KOPT-K1 (cell line): ENCODE measurements at regions not wholly inside any gene's neighbourhood (a gene's known extent, or its start where the extent isn't known, plus 50 kb on each side); places are given as distances from the start of the nearest gene placed in this dataset.

ENCODE experiments used
- H3K27ac ChIP-seq: fragments of 200-600 bp; sonication (generic); 2 replicates; pipeline ENCODE4 v1.5.1; 2016; ENCODE audit warnings: antibody characterized with exemption, mild to moderate bottlenecking, low read depth, low read length; ENCODE audit not compliant: poor library complexity, severe bottlenecking
- H3K36me3 ChIP-seq: fragments of 200-600 bp; sonication (generic); 2 replicates; pipeline ENCODE4 v1.5.1; 2017; ENCODE audit warnings: antibody characterized with exemption, mild to moderate bottlenecking, low read length, moderate library complexity; ENCODE audit not compliant: insufficient read depth
- H3K9me3 ChIP-seq: fragments of 200-600 bp; sonication (generic); 2 replicates; pipeline ENCODE4 v1.5.1; 2017; ENCODE audit warnings: antibody characterized with exemption, low read length, mild to moderate bottlenecking; ENCODE audit not compliant: insufficient read depth, poor library complexity, severe bottlenecking

DNA sequence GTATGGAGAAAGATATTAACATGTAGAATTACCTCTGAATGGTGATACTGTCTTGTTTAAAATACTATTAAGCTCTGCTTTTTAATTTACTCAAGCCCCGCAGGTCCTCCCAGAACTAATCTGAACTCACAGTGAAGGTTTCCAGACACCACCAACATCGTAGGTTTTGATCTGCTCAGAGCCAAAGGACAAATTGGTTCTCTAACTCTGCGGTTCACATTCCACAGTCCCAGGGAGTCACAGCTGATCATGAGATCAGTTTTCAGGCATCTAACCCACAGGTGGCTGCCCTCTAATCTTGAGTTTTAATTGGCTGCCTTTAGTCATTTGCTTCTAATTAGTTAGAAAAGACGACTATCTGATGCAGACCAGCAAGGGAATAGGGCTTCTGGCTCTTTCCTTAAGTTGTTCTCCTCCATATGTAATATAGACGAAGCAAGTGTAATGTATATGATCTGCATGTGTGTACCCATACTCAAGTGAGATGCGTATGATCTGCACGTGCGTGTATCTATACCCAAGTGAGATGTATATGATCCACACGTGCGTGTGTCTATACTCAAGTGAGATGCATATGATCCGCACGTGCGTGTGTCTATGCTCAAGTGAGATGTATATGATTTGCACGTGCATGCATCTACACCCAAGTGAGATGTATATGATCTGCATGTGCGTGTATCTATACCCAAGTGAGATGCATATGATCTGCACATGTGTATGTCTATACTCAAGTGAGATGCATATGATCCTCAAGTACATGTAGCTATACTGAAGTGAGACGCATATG is 331.5 kb upstream of the NPVF start:
- Histone ChIP-seq H3K36me3 (no peaks in the 10 kb centered on the region), H3K9me3 (no peaks in the 10 kb centered on the region)

DNA sequence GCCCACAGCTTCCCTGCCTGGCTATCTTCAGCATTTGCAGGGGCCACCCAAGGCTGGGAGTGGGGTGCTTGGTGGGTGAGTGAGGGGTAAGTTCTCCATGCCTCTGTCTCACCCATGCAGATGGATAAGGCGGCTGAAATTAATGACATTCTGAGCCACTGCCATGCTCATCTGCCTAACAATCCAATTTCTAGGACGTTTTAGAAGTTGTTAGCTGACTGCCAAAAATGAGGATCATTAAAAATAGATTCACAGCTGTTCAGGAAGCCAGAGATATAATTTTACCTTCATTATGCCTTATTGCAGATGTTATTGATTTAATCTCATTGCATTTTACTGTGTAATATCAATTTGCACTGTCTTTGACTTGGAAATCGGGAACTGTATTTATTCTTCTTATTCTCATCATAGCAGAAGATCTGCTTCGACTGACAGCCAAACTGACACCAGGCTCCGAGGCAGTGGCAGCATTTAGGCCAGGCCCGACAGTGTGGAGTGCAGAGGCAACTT is 334.4 kb upstream of the NPVF start:
- no peaks in the 10 kb centered on the region for H3K9me3 ChIP-seq
- H3K36me3 ChIP-seq = no peaks in the 10 kb centered on the region
- H3K27ac ChIP-seq = no peak overlapping the region

More for the DNA sequence above, 331.5 kb upstream of the NPVF start:
- no peak overlapping the region for H3K27ac ChIP-seq

DNA sequence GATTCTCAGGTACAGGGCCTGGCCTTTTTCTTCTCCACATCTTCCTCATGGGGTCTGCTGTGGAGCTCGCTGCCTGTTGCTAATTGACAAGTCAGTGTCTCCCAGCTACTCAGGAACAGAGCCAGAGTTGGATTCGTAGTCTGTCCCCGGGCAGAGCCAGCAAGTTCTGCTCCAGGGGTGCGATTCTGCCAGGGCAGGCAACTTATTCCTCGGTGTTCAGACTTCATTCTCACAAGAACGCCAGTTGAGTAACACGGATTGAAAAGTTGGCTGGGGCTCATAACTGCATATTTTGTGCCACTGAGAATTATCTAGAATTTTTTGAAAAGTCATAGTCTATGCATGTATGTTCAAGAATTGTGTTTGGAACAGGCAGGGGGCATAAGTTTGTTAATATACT is 336.7 kb upstream of the NPVF start:
- H3K27ac ChIP-seq = no peak overlapping the region
- H3K36me3 ChIP-seq = no peaks in the 10 kb centered on the region

DNA sequence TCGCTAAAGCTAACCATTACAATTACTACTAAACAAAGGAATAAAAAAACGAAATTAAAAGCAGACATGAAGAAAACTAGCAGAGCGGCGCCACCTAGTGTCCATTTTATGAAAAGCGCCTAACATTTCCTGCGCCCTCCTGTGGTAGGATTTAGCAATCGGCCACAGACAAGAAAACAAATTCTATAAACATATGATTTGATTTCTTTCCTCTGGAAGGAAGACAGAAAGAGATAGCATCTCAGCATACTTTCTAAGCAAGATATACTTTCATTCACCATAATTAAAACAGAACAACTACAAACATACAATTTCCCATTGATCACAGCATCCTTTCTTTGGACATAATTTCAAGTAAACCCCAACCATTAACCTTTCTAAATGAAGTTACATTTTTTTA is 337.7 kb upstream of the NPVF start:
- Histone ChIP-seq H3K27ac (no peak overlapping the region), H3K36me3 (no peaks in the 10 kb centered on the region), H3K9me3 (no peaks in the 10 kb centered on the region)

More for the DNA sequence above, 336.7 kb upstream of the NPVF start:
- H3K9me3 ChIP-seq = no peaks in the 10 kb centered on the region

DNA sequence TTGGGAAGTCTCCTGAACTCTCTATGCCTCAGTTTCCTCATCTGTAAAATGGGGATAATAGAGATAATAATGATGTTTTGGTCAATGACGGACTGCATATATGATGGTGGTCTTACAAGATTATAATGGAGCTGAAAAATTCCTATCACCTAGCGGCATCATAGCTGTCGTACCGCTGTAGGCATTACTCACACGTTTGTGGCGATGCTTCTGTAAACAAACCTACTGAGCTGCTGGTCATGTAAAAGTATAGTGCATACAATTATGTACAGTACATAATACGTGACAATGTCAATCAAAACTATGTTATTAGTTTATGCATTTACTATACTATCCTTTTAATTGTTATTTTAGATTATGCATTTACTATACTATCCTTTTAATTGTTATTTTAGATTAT is 339.1 kb upstream of the NPVF start:
- H3K27ac ChIP-seq = no peak overlapping the region
- H3K36me3 ChIP-seq = no peaks in the 10 kb centered on the region
- no peaks in the 10 kb centered on the region for H3K9me3 ChIP-seq

DNA sequence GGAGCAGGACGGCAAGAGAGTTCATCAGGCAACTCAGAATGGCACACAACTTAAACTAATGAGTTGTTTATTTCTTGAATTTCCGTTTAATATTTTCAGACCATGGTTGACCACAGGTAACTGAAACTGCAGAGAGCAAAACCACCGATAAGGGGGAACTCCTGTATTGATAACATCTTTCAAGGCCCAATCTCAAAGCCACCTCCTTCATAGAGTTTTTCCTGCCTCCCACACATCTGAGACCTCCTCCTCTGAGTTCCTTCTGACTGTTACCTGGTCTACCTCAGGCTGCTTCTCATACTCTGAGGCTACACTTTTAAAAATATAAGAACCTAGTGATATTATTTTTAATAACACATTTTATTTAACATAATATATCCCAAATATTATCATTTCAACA is 341.5 kb upstream of the NPVF start:
- H3K9me3 ChIP-seq = no peaks in the 10 kb centered on the region
- H3K27ac ChIP-seq = no peak overlapping the region
- no peaks in the 10 kb centered on the region for H3K36me3 ChIP-seq

DNA sequence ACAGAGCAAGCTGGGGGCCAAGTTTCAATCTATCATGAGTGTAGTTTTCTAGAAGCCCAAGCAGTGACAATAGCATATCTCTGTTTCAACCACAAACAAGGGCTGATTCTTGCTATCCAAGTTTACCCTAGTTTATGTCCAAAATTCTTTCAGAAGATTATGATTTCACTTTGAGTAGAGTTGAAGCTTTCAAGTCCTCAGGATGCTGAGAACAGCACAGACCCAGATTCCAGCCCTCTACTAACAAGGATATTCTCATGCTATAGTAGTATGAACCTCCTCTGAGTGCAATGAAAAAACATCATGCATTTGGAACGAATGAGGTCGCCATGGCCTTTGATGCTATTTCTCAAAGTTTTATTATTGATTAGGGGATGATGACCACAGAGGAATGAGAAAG is 344.1 kb upstream of the NPVF start:
- Histone ChIP-seq H3K36me3 (no peaks in the 10 kb centered on the region), H3K27ac (no peak overlapping the region), H3K9me3 (no peaks in the 10 kb centered on the region)

DNA sequence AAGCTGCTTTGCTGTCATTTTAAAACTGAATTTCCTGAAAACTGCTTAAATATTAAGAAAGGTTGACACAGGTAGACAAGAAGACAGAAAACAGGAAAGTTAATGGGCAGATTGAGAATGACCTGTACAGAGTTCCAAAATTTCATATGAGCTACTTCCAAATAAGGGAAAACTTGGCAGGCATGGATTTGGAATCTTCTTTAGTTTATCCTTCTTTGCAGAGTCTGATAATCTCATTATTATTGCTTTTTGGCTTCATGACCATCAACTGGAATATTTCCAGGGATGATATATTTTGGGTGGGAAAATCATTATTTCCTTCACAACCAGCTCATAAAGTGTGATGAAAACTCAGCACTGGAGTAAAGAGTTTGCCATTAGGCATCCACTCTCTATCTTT is 346.5 kb upstream of the NPVF start:
- Histone ChIP-seq H3K9me3 (no peaks in the 10 kb centered on the region), H3K36me3 (no peaks in the 10 kb centered on the region), H3K27ac (no peak overlapping the region)

DNA sequence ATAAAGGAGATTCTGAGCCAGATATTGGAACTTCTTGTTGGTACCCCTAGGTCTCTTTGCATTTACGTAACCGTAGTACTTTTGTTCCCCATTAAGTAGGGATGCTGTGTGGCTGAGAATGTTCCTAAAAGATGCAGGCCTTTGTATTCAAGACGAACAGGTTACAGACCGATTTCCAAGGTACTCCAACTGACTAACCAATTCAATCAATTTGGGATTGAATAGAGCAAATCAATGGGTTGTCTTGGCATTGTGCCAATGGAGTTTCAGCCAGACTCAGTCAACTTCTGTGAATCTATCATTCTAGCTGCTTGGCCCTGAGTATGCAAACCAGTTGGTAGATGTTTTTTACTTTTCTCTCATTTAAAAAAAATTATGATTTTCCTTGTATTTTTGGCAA is 347.3 kb upstream of the NPVF start:
- H3K27ac ChIP-seq = no peak overlapping the region
- H3K36me3 ChIP-seq = no peaks in the 10 kb centered on the region
- H3K9me3 ChIP-seq = no peaks in the 10 kb centered on the region

DNA sequence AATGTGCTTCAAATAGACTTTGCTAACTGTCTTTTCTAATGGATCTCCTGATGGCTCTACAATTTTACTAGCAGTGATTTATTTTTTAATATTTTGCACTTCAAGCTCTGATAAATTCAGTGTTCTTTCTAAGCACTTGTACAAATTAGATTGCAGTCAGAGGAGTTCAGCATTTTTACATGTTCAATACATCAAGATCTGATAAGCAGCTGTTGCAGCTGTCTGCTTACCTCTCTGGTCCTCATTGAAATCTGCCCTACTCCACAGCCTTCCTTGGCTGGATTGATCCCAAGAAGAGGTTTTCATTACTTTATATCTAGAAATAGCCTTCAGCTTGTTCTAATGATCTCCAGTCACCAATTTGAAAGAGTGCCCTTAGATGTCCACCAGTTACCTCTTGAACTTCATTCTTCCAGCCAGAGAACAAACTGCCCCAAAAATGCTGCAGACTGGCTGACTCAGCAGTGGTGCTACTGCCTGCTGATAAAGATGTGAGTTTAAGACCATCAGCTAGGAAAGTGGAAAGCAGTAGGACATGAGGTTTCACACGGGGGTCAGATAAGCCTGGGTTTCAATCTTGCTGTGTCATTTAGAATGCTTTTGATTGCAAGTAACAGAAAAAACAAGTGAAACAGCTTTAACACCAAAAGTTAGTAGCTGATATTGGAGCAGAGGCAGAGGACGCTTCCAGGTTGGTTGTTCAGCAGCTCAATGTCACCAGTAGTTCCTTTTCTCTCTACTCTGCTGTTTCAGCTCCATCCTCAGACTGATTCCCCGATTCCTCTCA is 350.9 kb upstream of the NPVF start:
- Histone ChIP-seq H3K9me3 (no peaks in the 10 kb centered on the region), H3K36me3 (no peaks in the 10 kb centered on the region), H3K27ac (no peak overlapping the region)

DNA sequence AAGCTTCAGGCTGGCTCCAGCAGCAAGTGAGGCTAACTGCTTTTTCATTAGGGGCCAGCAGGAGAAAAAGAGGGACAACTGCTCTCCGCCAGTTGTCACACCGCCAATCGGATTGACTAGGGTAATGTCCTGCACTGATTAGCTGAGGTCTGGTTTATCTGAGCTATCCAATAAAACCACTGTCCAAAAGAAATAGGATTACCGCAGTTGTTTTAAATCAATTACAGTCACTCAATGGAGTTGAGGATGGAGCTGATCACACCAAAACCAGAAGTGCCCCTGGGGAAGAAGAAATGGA is 351.4 kb upstream of the NPVF start:
- Histone ChIP-seq H3K36me3 (no peaks in the 10 kb centered on the region), H3K9me3 (no peaks in the 10 kb centered on the region), H3K27ac (no peak overlapping the region)

DNA sequence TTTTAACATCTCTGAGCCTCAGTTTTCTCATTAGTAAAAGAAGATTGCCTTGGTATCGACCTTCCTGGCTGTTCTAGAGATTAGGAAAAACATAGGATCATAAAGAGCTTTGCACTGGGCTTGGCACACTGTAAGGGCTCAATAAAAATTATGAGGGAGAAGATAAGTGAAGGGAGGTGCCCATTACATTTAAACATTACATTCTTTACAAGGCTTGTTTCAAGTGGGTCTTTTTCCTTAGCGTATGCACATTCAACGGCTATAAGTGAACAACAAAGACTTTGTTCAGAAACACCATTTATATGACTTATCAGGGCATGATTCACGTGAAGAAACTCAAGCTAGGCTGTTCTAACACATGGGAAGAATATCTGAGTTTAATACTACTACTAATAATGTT is 351.9 kb upstream of the NPVF start:
- Histone ChIP-seq H3K36me3 (no peaks in the 10 kb centered on the region), H3K9me3 (no peaks in the 10 kb centered on the region), H3K27ac (no peak overlapping the region)

DNA sequence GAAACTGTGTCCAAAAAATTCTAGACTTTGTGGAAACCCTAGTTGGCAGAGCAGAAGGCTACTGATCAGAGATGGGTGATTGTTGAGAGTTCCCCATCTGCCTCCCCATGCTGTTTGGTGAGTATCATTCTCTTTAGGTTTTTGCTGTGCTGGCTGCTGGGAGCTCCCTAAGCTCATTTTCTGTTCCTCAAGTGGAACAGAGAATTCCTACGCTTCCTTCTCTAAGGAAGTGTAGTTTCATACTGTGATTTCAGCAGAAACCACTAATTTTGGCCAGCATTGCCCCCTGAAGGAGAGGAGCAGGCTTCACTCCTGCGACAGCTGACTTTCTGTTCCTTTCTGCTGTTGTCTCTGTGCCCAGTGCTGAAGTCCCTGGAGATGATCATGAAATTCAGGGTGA is 355.3 kb upstream of the NPVF start:
- no peaks in the 10 kb centered on the region for H3K9me3 ChIP-seq
- no peaks in the 10 kb centered on the region for H3K36me3 ChIP-seq
- H3K27ac ChIP-seq = no peak overlapping the region

DNA sequence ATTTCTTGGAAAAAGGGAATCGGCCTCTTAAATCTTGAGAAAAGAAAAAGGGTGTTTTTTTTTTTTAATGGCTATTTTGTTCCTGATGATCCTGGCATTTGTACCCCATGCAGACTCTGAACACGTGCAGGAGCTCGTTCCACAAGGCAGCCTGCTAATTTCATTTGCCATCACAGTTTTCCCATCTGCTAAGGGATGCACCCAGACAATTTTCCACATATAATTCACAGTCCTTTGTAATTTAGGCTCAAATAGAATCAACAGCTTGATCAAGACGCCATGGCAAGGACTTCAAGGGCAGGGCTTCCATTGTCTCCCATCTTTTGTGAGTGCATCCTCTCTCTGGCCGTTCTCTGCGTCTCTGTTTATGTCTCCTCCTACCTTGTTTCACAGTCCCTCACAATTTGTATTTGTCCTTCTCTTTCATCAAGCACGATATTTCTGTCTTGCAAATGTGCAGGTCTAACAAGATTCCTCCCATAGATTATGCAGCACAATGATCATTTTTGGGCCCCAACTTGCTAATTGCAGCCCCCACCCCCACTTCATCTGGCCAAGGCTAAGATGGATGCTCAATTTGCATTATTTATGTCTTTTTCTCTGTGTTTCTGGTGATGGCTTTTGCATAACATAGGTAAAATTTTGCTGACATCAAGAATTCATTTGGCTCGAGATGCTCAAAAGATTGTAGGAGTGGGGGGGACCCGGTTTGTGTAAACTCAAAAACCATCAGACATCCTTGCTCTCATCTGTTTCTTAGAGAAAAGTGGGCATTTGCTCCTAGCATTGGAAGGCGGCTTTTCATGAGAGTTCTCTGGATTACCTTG is 356.0 kb upstream of the NPVF start:
- H3K36me3 ChIP-seq = no peaks in the 10 kb centered on the region
- H3K27ac ChIP-seq = no peak overlapping the region
- no peaks in the 10 kb centered on the region for H3K9me3 ChIP-seq

DNA sequence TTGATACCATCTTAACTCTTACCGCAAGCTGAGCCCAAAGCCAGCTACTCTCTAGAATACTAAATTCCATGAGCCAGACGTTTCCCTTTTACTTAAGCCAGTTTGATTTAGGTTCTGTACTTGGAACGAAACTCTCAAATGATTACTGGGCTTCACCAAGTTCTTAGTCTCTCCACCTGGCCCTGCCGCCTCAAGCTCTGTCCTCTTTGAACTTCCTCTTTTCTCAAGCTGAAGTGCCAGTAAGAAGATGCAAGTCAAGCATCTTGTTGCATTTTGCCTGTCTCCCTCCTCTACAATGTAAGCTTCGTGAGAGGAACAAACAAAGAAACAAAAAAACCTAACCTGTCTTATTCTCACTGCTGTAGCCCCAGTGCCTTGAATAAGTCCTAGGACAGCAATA is 358.2 kb upstream of the NPVF start:
- H3K36me3 ChIP-seq = no peaks in the 10 kb centered on the region
- H3K27ac ChIP-seq = no peak overlapping the region
- H3K9me3 ChIP-seq = no peaks in the 10 kb centered on the region
